Suprapubic skin (tissue), 3 donors: ENCODE measurements at regions not wholly inside any gene's neighbourhood (a gene's known extent, or its start where the extent isn't known, plus 50 kb on each side); places are given as distances from the start of the nearest gene placed in this dataset.

ENCODE experiments used
- POLR2A ChIP-seq, 2 donors: fragments of 450-650 bp; IDR thresholded peaks; one replicate each; pipeline ENCODE4 v1.6.1; 2017; ENCODE audit warnings: antibody characterized with exemption in 2 of 2, mild to moderate bottlenecking in 2 of 2, moderate library complexity in 2 of 2
- TF ChIP-seq, protein P1 (sequence below), 2 donors: fragments of 200-600 bp in 1 of 2; fragments of 450-650 bp in 1 of 2; sonication (generic) in 1 of 2; IDR thresholded peaks; one replicate each; pipeline ENCODE4 v1.5.1; 2016 to 2019; ENCODE audit warnings: antibody characterized with exemption in 2 of 2, mild to moderate bottlenecking in 1 of 2, moderate library complexity in 1 of 2

DNA sequence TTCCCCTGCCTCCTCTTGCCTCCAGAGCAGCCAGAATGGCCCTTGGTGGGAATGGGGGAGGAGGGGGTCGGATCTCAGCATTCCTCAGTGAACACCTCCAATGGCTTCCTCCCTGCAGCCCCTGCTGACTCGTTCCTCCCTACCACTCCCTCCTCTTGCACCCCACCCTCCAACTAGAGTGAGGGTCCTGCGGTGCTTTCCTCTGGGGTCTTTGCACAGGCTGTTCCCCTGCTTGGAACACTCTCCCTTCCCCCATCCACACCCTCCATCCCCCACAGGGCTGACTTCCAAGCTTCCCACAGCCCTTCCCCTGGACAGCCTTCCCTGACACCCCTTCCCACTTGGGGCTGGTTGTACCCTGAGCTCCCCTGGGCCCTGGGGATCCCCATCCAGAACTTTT, 70.4 kb upstream of the NEK6 start:
- TF ChIP-seq, protein P1, sequence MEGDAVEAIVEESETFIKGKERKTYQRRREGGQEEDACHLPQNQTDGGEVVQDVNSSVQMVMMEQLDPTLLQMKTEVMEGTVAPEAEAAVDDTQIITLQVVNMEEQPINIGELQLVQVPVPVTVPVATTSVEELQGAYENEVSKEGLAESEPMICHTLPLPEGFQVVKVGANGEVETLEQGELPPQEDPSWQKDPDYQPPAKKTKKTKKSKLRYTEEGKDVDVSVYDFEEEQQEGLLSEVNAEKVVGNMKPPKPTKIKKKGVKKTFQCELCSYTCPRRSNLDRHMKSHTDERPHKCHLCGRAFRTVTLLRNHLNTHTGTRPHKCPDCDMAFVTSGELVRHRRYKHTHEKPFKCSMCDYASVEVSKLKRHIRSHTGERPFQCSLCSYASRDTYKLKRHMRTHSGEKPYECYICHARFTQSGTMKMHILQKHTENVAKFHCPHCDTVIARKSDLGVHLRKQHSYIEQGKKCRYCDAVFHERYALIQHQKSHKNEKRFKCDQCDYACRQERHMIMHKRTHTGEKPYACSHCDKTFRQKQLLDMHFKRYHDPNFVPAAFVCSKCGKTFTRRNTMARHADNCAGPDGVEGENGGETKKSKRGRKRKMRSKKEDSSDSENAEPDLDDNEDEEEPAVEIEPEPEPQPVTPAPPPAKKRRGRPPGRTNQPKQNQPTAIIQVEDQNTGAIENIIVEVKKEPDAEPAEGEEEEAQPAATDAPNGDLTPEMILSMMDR (IDR thresholded peaks at IDR 0.05): no peak
- no peak for TF ChIP-seq POLR2A (IDR thresholded peaks at IDR 0.05)
